DOHH2 (cell line): ENCODE measurements at regions not wholly inside any gene's neighbourhood (a gene's known extent, or its start where the extent isn't known, plus 50 kb on each side); places are given as distances from the start of the nearest gene placed in this dataset.

Experiments used
- H3F3A ChIP-seq: fragments of 200-600 bp; sonication (generic), shearing (Covaris generic); 2 replicates; pipeline ENCODE4 v1.6.0; 2016; ENCODE audit warnings: antibody characterized with exemption, mild to moderate bottlenecking; ENCODE audit not compliant: control insufficient read depth, insufficient read depth
- H3K27ac ChIP-seq: fragments of 200-600 bp; sonication (generic); 2 replicates; pipeline ENCODE4 v1.5.1; 2014; ENCODE audit warnings: low read depth, mild to moderate bottlenecking, low read length, moderate library complexity
- H3K27me3 ChIP-seq: fragments of 200-600 bp; sonication (generic); 2 replicates; pipeline ENCODE4 v1.6.1; 2014; ENCODE audit warnings: mild to moderate bottlenecking, low read length, mixed read lengths; ENCODE audit not compliant: control insufficient read depth
- H3K36me3 ChIP-seq: fragments of 200-600 bp; sonication (generic); 2 replicates; pipeline ENCODE4 v1.6.1; 2014; ENCODE audit warnings: mild to moderate bottlenecking, low read length, moderate library complexity, mixed read lengths; ENCODE audit not compliant: control insufficient read depth
- H3K4me1 ChIP-seq: fragments of 200-600 bp; sonication (generic); 2 replicates; pipeline ENCODE4 v1.6.1; 2014; ENCODE audit warnings: mild to moderate bottlenecking, low read length, mixed read lengths; ENCODE audit not compliant: control insufficient read depth
- H3K4me2 ChIP-seq: fragments of 200-600 bp; sonication (generic); 2 replicates; pipeline ENCODE4 v1.6.0; 2014; ENCODE audit warnings: mild to moderate bottlenecking, low read length, moderate library complexity
- H3K4me3 ChIP-seq: fragments of 200-600 bp; sonication (generic); 2 replicates; pipeline ENCODE4 v1.5.1; 2014; ENCODE audit warnings: mild to moderate bottlenecking, low read length, mixed read lengths
- H3K79me2 ChIP-seq: fragments of 200-600 bp; sonication (generic); 2 replicates; pipeline ENCODE4 v1.6.1; 2014; ENCODE audit warnings: mild to moderate bottlenecking, low read length, mixed read lengths; ENCODE audit not compliant: control insufficient read depth
- H3K9me2 ChIP-seq: fragments of 200-600 bp; sonication (generic); replicated peaks from 2 replicates; pipeline ENCODE4 v1.6.1; 2014; ENCODE audit warnings: mild to moderate bottlenecking, low read length, mixed read lengths; ENCODE audit not compliant: control insufficient read depth
- H3K9me3 ChIP-seq: fragments of 200-600 bp; sonication (generic); 2 replicates; pipeline ENCODE4 v1.6.1; 2014; ENCODE audit warnings: antibody characterized with exemption, low read length, mixed read lengths; ENCODE audit not compliant: control insufficient read depth, insufficient read depth
- H4K20me1 ChIP-seq: fragments of 200-600 bp; sonication (generic); 2 replicates; pipeline ENCODE4 v1.6.0; 2014; ENCODE audit warnings: low read depth, mild to moderate bottlenecking, antibody characterized with exemption, low read length, moderate library complexity; ENCODE audit not compliant: control insufficient read depth, insufficient read depth
- CTCF ChIP-seq: fragments of 200-600 bp; sonication (generic); IDR thresholded peaks from one replicate; pipeline ENCODE4 v1.5.1; 2014; ENCODE audit warnings: antibody characterized with exemption, mild to moderate bottlenecking, low read depth, low read length; ENCODE audit not compliant: poor library complexity, severe bottlenecking
- EZH2phosphoT487 ChIP-seq: fragments of 200-600 bp; sonication (generic); IDR thresholded peaks from 2 replicates; pipeline ENCODE4 v1.6.1; 2017; ENCODE audit warnings: borderline replicate concordance, mild to moderate bottlenecking, antibody characterized with exemption, low read length, moderate library complexity, mixed read lengths

- no peaks in the 10 kb centered on the region for H3K4me1 ChIP-seq
- H3K4me2 ChIP-seq, result no peak overlapping the region
- H3K79me2 ChIP-seq, result no peaks in the 10 kb centered on the region
- H3K9me3 ChIP-seq, result no peaks in the 10 kb centered on the region
- no peaks in the 10 kb centered on the region for H3F3A ChIP-seq
- no peaks in the 10 kb centered on the region for H4K20me1 ChIP-seq
- H3K4me3 ChIP-seq, result no peak overlapping the region
- H3K27ac ChIP-seq, result no peak overlapping the region
- no peaks in the 10 kb centered on the region for H3K36me3 ChIP-seq
- no peaks in the 10 kb centered on the region for H3K27me3 ChIP-seq
- TF ChIP-seq CTCF (no peak), EZH2phosphoT487 (no peak)
- H3K9me2 ChIP-seq, result no peaks in the 10 kb centered on the region
Observed at GRCh38 chr5:40266952-40267351, 412.8 kb upstream of the PTGER4 start.

- TF ChIP-seq EZH2phosphoT487 (no peak), CTCF (no peak)
- Histone ChIP-seq H3K9me3 (no peaks in the 10 kb centered on the region), H3K4me1 (no peaks in the 10 kb centered on the region)
Observed at GRCh38 chr5:40261984-40262383, 417.7 kb upstream of the PTGER4 start.

GRCh38 chr5:40260361-40260760 is 419.4 kb upstream of the PTGER4 start:
- TF ChIP-seq EZH2phosphoT487 (no peak), CTCF (no peak)
- no peak overlapping the region for H3K27ac ChIP-seq
- H3K9me2 ChIP-seq, result no peaks in the 10 kb centered on the region
- H3K4me1 ChIP-seq, result no peaks in the 10 kb centered on the region
- no peaks in the 10 kb centered on the region for H3K27me3 ChIP-seq
- H3K36me3 ChIP-seq, result no peaks in the 10 kb centered on the region
- no peak overlapping the region for H3K4me3 ChIP-seq
- no peaks in the 10 kb centered on the region for H3K9me3 ChIP-seq
- no peak overlapping the region for H3K4me2 ChIP-seq
- no peaks in the 10 kb centered on the region for H3F3A ChIP-seq
- H3K79me2 ChIP-seq, result no peaks in the 10 kb centered on the region
- H4K20me1 ChIP-seq, result no peaks in the 10 kb centered on the region

More at GRCh38 chr5:40261984-40262383, 417.7 kb upstream of the PTGER4 start:
- H4K20me1 ChIP-seq, result no peaks in the 10 kb centered on the region
- no peaks in the 10 kb centered on the region for H3F3A ChIP-seq
- no peak overlapping the region for H3K27ac ChIP-seq
- no peaks in the 10 kb centered on the region for H3K79me2 ChIP-seq
- no peaks in the 10 kb centered on the region for H3K27me3 ChIP-seq
- no peaks in the 10 kb centered on the region for H3K36me3 ChIP-seq
- no peak overlapping the region for H3K4me3 ChIP-seq
- H3K9me2 ChIP-seq, result no peaks in the 10 kb centered on the region
- H3K4me2 ChIP-seq, result no peak overlapping the region

DNA sequence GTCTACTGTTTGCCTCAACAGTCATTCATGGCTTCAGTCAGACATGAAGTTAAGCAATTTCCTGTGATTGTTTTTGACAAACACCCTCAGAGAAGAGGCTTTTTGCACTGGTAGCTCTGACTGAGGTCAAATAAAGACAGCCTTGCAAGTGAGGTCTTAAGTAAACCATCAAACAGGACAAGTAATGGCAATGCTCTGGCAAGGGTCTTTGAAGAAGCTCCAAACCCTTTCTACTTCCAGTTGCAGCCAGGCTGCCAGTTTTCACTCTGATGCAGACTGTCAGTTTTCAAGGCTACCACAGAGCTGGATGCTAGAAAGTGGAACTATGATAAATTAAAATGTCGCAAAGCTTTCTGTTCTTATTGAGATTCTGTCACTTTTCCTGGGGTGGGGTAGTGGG is 421.5 kb upstream of the PTGER4 start:
- Histone ChIP-seq H3K4me3 (no peak overlapping the region), H4K20me1 (no peaks in the 10 kb centered on the region), H3K79me2 (no peaks in the 10 kb centered on the region), H3K27me3 (no peaks in the 10 kb centered on the region), H3F3A (no peaks in the 10 kb centered on the region), H3K27ac (no peak overlapping the region), H3K4me2 (no peak overlapping the region), H3K9me2 (no peaks in the 10 kb centered on the region), H3K36me3 (no peaks in the 10 kb centered on the region), H3K9me3 (no peaks in the 10 kb centered on the region), H3K4me1 (no peaks in the 10 kb centered on the region)
- TF ChIP-seq EZH2phosphoT487 (no peak), CTCF (no peak)
